SU-DHL-6 (cell line): ENCODE measurements at regions not wholly inside any gene's neighbourhood (a gene's known extent, or its start where the extent isn't known, plus 50 kb on each side); places are given as distances from the start of the nearest gene placed in this dataset.

Experiments used
- H2AFZ ChIP-seq: fragments of 200-600 bp; sonication (generic); 2 replicates; pipeline ENCODE4 v1.6.1; 2014; ENCODE audit warnings: low read depth, mild to moderate bottlenecking, moderate library complexity, mixed read lengths, antibody characterized with exemption, low read length; ENCODE audit not compliant: severe bottlenecking
- H3F3A ChIP-seq: fragments of 200-600 bp; shearing (Covaris generic); 2 replicates; pipeline ENCODE4 v1.6.0; 2016; ENCODE audit warnings: antibody characterized with exemption, mild to moderate bottlenecking; ENCODE audit not compliant: insufficient read depth
- H3K27ac ChIP-seq: fragments of 200-600 bp; sonication (generic); 2 replicates; pipeline ENCODE4 v1.5.1; 2016; ENCODE audit warnings: low read depth, mild to moderate bottlenecking, low read length, moderate library complexity, mixed read lengths
- H3K27me3 ChIP-seq: fragments of 200-600 bp; sonication (generic), shearing (Covaris generic); 2 replicates; pipeline ENCODE4 v1.6.0; 2014; ENCODE audit warnings: mild to moderate bottlenecking, low read length
- H3K36me3 ChIP-seq: fragments of 200-600 bp; sonication (generic); 2 replicates; pipeline ENCODE4 v1.6.1; 2014; ENCODE audit warnings: mild to moderate bottlenecking, low read length, mixed read lengths
- H3K4me2 ChIP-seq: fragments of 300-600, 200-600 bp; shearing (Covaris generic), sonication (generic); 2 replicates; pipeline ENCODE4 v1.6.0; 2014; ENCODE audit warnings: low read length, low read depth, mild to moderate bottlenecking; ENCODE audit not compliant: poor library complexity, severe bottlenecking
- H3K4me3 ChIP-seq: fragments of 200-600 bp; sonication (generic); 2 replicates; pipeline ENCODE4 v1.5.1; 2014; ENCODE audit warnings: antibody characterized with exemption, low read length, mild to moderate bottlenecking, mixed read lengths; ENCODE audit not compliant: insufficient read depth, poor library complexity, severe bottlenecking
- H3K79me2 ChIP-seq: fragments of 200-600 bp; sonication (generic); 2 replicates; pipeline ENCODE4 v1.6.1; 2014; ENCODE audit warnings: mild to moderate bottlenecking, low read length, moderate library complexity; ENCODE audit not compliant: insufficient read depth
- H3K9ac ChIP-seq: fragments of 200-600 bp; sonication (generic); 2 replicates; pipeline ENCODE4 v1.7.0; 2014; ENCODE audit warnings: mild to moderate bottlenecking, low read length
- H3K9me2 ChIP-seq: fragments of 200-600 bp; sonication (generic); replicated peaks from 2 replicates; pipeline ENCODE4 v1.6.1; 2014; ENCODE audit warnings: low read length; ENCODE audit not compliant: insufficient read depth
- H3K9me3 ChIP-seq: fragments of 200-600 bp; sonication (generic); 2 replicates; pipeline ENCODE4 v1.6.1; 2014; ENCODE audit warnings: low read length, mixed read lengths; ENCODE audit not compliant: insufficient read depth
- H4K20me1 ChIP-seq: fragments of 200-600 bp; sonication (generic); 2 replicates; pipeline ENCODE4 v1.6.1; 2014; ENCODE audit warnings: low read depth, mild to moderate bottlenecking, antibody characterized with exemption, low read length, moderate library complexity, mixed read lengths
- CTCF ChIP-seq: fragments of 200-600 bp; sonication (generic); IDR thresholded peaks from one replicate; pipeline ENCODE4 v1.5.1; 2017; ENCODE audit warnings: antibody characterized with exemption, mild to moderate bottlenecking, low read length, moderate library complexity; ENCODE audit not compliant: insufficient read depth, poor library complexity, severe bottlenecking
- EZH2phosphoT487 ChIP-seq: fragments of 200-600 bp; sonication (generic), shearing (Covaris generic); conservative IDR thresholded peaks from 2 replicates; pipeline ENCODE4 v1.6.1; 2018; ENCODE audit warnings: mild to moderate bottlenecking, antibody characterized with exemption, low read length, moderate library complexity, mixed read lengths

- no peak overlapping the region for H3K27ac ChIP-seq
- no peak overlapping the region for H3K4me3 ChIP-seq
- no peaks in the 10 kb centered on the region for H3K27me3 ChIP-seq
- no peaks in the 10 kb centered on the region for H3K9me2 ChIP-seq
- H3F3A ChIP-seq: no peaks in the 10 kb centered on the region
- H3K4me2 ChIP-seq: no peak overlapping the region
- H3K9me3 ChIP-seq: no peaks in the 10 kb centered on the region
- no peaks in the 10 kb centered on the region for H3K36me3 ChIP-seq
- no peaks in the 10 kb centered on the region for H4K20me1 ChIP-seq
- TF ChIP-seq EZH2phosphoT487 (no peak), CTCF (no peak)
- H3K79me2 ChIP-seq: no peaks in the 10 kb centered on the region
- H2AFZ ChIP-seq: no peak overlapping the region
- H3K9ac ChIP-seq: no peak overlapping the region
Observed at GRCh38 chr12:74468401-74468800, 69.2 kb upstream of the ATXN7L3B start.

GRCh38 chr12:74476234-74476633 is 61.4 kb upstream of the ATXN7L3B start:
- H3K9ac ChIP-seq: no peak overlapping the region
- no peaks in the 10 kb centered on the region for H4K20me1 ChIP-seq
- H3K27me3 ChIP-seq: no peaks in the 10 kb centered on the region
- no peaks in the 10 kb centered on the region for H3K9me3 ChIP-seq
- no peaks in the 10 kb centered on the region for H3K79me2 ChIP-seq
- H3K27ac ChIP-seq: no peak overlapping the region
- H2AFZ ChIP-seq: no peak overlapping the region
- no peaks in the 10 kb centered on the region for H3K36me3 ChIP-seq
- H3K4me2 ChIP-seq: no peak overlapping the region
- no peak overlapping the region for H3K4me3 ChIP-seq
- no peaks in the 10 kb centered on the region for H3K9me2 ChIP-seq
- TF ChIP-seq EZH2phosphoT487: no peak
- H3F3A ChIP-seq: no peaks in the 10 kb centered on the region

- Histone ChIP-seq H3F3A (no peaks in the 10 kb centered on the region), H3K9me3 (no peaks in the 10 kb centered on the region), H3K27ac (no peak overlapping the region), H4K20me1 (no peaks in the 10 kb centered on the region), H3K4me2 (no peak overlapping the region), H3K27me3 (no peaks in the 10 kb centered on the region), H3K9me2 (no peaks in the 10 kb centered on the region), H3K36me3 (no peaks in the 10 kb centered on the region), H3K4me3 (no peak overlapping the region), H2AFZ (no peak overlapping the region), H3K79me2 (no peaks in the 10 kb centered on the region), H3K9ac (no peak overlapping the region)
- TF ChIP-seq EZH2phosphoT487 (no peak), CTCF (no peak)
Observed at GRCh38 chr12:74481078-74481477, 56.6 kb upstream of the ATXN7L3B start.

GRCh38 chr12:74482115-74482514 is 55.5 kb upstream of the ATXN7L3B start:
- Histone ChIP-seq H3K27ac (no peak overlapping the region), H2AFZ (no peak overlapping the region), H3K36me3 (no peaks in the 10 kb centered on the region), H3K9me3 (no peaks in the 10 kb centered on the region), H3K4me3 (no peak overlapping the region), H3K9ac (no peak overlapping the region), H3K27me3 (no peaks in the 10 kb centered on the region), H3F3A (no peaks in the 10 kb centered on the region), H3K9me2 (no peaks in the 10 kb centered on the region), H4K20me1 (no peaks in the 10 kb centered on the region), H3K79me2 (no peaks in the 10 kb centered on the region), H3K4me2 (no peak overlapping the region)
- TF ChIP-seq CTCF (no peak), EZH2phosphoT487 (no peak)
